HK-2 (cell line): ENCODE measurements at regions not wholly inside any gene's neighbourhood (a gene's known extent, or its start where the extent isn't known, plus 50 kb on each side); places are given as distances from the start of the nearest gene placed in this dataset.

Experiments used
- DNase-seq: peaks from one replicate; pipeline ENCODE4 v3.0.0-alpha.2; 2018; ENCODE audit not compliant: unreplicated experiment

DNA sequence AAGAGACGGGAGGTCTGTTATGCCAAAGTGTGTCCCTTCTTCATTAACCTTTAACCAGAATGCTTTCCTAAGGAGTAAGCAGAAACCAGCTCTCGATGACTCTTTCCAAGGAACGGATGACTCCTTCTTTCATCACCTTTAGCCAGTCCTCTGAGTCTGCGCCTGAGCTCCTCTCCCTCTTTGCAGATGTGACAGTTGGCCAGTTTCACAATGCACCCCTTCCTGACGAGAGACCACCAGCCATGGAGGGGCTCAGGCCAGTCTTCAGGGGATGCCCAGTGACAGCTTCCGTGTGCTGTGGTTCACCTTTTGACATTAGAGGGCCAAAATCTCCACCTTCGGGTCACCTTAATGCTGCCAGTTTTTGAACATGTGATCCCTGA lies 826.1 kb downstream of the TBC1D22A start:
- no peak for DNase-seq

DNA sequence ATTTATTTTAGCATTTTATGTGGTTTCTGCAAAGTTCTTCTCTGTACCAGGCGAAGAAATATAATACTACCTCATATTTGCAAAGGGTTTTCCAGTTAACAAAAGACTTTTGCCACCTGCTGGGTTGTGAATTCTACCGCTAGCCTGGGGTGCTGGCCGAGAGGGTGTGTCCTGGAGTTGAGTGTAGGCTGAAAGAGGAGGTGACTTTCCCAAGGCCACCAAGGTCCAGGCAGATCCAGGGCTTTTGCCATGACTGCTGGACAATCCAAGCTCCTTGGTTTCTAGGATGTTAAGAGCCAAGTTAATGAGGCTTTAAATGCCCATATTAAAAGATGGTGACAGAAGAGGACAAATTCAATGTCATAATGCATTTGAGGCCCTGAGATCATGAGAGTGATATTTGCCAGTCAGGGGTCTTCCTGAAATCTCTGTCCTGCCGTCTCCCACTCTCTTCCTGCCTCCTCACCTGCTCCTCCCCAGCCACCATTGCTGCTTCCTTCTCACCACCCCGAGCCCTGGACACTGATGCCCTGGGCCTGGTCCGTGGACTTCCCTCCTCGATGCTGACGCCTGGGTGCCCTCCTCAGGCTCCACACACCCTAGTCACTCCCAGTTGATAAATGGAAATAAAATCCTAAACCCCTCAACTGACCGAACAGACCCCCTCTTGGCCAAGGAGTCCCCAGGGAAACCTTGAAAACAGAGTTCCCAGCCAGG lies 825.6 kb downstream of the TBC1D22A start:
- DNase-seq = no peak

DNA sequence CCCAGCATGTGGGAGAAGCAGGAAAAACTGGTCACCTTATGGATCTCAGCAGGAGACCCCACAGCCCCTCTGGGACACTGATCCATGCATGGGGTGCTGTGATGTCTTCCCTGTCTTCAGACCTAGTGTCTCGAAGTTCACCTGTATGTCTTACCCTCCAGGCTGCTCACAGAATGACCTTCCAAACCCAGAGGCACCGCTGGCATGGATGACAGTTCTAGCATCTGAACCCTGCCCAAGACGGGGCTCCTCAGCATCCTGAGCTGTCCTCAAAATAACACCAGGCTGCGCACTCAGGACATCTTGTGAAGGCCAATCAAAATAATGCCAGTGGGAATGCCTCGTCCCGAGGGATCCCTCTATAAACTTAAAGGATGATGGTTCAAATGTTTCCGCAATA lies 824.9 kb downstream of the TBC1D22A start:
- DNase-seq = no peak

GRCh38 chr22:47586946-47587345 lies 824.5 kb downstream of the TBC1D22A start:
- DNase-seq = no peak

DNA sequence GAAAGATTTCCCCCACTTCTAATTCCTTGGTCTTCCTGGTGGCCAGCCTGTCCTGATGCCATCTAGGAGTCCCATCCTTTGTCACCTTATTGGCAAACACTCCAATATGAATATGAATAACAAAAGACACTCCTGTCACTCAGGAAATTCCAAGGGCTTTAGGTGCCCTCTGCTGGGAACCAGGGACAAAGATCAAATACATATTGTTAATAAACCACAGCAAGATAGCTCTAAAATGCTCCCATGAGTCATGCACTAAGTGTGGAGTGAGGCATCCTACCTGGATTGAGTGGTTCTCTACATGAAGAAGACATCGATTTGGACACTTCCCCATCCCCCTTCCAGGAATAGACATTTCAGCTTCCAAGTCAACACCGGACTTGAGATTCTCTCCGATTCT lies 823.6 kb downstream of the TBC1D22A start:
- no peak for DNase-seq

DNA sequence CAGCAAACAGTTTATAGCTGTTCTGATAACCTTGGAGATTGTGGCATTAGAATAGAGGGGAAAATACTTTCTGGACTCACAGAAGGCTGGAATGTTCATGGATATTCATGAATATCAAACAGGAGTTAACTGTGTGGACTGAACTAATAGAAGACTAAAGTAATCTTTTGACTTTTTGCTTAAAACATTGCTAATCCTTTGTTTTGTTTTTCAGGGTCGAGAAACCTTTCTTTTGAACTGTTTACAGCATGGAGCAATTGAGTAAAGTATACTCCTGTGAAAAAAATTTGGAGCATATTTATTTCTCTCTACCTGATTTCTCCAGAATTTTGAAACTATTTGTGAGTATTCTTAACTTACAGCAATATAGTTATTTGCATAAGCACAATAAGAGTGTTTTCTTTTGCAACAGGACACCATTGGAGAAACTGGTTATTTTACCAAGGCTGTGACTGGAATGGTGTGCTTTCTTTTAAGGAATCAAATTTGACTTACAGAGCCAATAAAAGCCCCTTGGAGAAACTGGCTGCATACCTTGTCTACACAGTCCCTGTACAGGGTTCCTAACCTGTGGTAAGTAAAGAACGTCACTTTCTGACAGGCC lies 821.6 kb downstream of the TBC1D22A start:
- DNase-seq = no peak

DNA sequence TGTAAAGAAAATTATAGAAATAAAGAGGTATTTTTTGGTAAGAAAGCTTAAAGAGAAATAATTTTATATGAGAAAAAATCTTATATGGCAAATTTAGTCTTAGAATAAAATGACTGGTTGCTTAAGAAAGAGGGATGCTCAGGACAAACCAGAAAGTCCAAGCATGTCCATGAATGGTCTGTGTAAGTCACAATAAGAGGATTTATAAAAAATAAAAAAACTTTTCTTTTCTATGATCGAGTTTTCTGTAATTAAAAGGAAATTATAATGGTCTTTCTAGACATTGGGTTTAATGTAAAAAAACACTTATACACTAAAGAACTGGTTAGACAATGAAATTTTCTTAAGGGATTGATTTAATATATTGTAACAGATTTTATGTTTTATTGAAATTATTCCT lies 819.6 kb downstream of the TBC1D22A start:
- DNase-seq = no peak

- DNase-seq = no peak
Observed at GRCh38 chr22:47580121-47580520, 817.7 kb downstream of the TBC1D22A start.

- no peak for DNase-seq
Observed at GRCh38 chr22:47576908-47577307, 814.5 kb downstream of the TBC1D22A start.

DNA sequence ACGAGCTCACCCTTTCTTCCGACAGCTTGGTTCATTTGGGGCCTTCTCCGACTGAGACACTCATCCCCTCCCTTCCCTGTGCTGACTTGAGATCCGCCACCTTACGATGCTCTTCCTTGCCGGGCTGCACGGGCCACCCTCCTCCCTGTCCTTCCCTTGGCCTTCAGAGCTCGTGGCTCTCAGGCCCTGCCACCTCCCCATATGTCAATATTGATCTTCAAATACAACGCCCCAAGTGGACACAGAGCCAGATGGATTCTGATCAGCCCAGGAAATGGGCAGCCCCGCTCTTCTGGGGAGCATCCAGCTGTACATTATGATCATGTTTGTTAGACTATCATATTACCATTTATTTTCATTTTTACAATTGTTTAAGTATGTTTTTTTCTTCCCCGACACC lies 812.8 kb downstream of the TBC1D22A start:
- DNase-seq = no peak

DNA sequence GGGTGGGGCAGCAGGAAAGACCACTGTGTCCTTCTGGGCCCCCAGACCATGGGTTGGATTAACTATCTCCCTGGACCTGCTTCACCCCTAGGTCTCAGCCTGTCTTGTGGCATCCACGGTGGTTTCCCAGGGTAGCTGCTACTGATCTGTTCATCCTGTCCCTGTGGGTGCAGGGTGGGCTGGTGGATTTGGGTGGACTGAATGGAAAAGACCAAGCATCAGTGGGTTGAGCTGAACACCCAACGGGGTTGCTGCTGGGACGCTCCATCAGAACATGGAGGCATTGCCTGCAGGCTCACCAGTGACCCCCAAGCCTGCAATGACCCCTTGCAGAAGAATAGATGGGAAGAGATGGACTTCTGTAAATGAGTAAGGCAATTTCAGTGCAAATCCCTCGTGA lies 812.1 kb downstream of the TBC1D22A start:
- DNase-seq = no peak

DNA sequence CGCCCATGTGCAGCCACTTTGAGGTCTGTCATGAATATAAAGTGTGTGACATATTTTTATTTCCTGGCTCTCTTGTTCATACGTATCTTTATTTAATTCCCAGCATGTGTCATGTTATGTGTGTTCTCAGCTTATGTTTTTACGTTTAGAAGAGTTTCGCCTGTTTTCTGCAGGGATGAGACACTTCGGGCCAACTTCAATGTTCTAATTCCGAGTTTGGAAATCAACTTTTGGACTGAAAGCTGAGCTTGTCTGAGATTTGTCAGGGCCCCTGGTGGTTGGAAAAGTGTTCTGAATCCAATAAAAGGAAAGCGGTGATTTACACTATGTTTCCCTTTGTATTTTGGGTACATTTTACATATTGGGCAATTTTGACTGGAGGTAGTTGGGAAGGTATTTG lies 810.7 kb downstream of the TBC1D22A start:
- no peak for DNase-seq

GRCh38 chr22:47572443-47572842 lies 810.0 kb downstream of the TBC1D22A start:
- no peak for DNase-seq

- DNase-seq = no peak
Observed at GRCh38 chr22:47571616-47572015, 809.2 kb downstream of the TBC1D22A start.

GRCh38 chr22:47570851-47571250 lies 808.4 kb downstream of the TBC1D22A start:
- no peak for DNase-seq

GRCh38 chr22:47570300-47570685 lies 807.8 kb downstream of the TBC1D22A start:
- no peak for DNase-seq

- no peak for DNase-seq
Observed at GRCh38 chr22:47569389-47570299, 807.2 kb downstream of the TBC1D22A start.

DNA sequence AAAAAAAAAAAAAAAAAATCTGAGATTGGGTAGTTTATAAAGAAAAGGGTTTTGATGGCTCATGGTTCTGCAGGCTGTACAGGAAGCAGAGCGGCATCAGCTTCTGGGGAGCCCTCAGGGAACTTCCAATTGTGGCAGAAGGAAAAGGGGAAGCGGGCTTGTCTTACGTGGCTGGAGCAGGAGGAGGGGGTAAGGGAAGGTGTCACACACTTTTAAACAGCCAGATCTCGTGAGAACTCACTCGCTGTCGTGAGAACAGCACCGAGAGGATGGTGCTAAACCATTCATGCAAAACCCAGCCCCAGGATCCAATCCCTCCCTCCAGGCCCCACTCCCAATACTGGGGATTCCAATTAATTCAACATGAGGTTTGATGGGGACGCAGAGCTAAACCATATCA lies 806.2 kb downstream of the TBC1D22A start:
- DNase-seq = no peak

- DNase-seq = no peak
Observed at GRCh38 chr22:47567126-47568090, 805.0 kb downstream of the TBC1D22A start.

DNA sequence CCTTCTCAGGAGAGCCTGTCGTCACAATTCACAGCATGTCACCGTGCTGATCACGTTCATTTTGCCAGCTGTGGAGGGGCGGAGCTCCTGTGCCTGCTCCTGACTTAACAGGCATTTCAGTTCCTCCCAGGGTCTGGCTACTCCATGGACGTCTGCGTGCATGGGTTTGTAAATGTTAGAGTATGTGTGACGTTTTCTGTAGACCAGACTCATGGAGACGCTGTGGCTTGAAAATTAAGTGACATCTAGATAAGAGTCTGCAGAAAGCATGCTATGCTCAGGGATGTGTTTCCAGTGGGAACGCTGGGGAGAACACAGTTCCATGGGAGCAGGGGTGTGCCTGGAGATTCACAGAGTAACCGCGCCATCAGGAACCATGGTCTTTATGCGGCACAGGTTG lies 804.0 kb downstream of the TBC1D22A start:
- DNase-seq = no peak

DNA sequence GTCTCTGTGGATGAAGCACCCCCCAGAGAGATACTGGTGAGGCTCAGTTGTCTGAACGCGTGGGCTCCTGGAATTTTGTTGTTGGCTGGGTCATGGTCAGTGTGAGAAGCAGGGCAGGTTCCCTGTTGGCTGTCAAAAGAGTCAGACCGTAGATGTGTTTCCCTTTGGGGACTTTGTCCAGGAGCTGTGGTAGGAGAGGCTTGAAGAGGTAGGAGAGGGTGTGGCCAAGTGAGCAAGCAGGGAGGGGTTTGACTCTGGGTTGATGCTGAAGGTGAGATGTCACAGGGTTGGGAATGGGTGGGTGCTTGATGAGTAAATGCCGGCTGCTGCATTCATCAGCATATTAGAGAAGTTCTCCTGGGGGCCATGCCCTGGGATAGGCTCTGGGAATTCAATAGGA lies 803.2 kb downstream of the TBC1D22A start:
- no peak for DNase-seq
